IMR-90 (cell line): ENCODE measurements at regions not wholly inside any gene's neighbourhood (a gene's known extent, or its start where the extent isn't known, plus 50 kb on each side); places are given as distances from the start of the nearest gene placed in this dataset.
"Not testable (repeated sequence)": the region's sequence is repeated elsewhere in the genome, so short reads cannot be mapped to it uniquely, and the experiment has no call there.

Experiments
- ATAC-seq: fragments of 200-7000 bp; cut with Tn5 transposase; 2 replicates; pipeline ENCODE4 v1.9.1; 2020; ENCODE audit warnings: low read depth, mild to moderate bottlenecking, moderate library complexity
- BruUV-seq: library from RNA; stranded (reverse); fragments of 400-500 nt; replicated peaks from 2 replicates; lab custom pipeline; 2021; lab: Mats Ljungman, UMichigan
- CTCF ChIA-PET: fragments of 300-600 bp; formaldehyde crosslinking; extraction: SDS; loops from one replicate; lab custom pipeline; 2021; ENCODE audit warnings: antibody characterized with exemption; lab: Yijun Ruan, JAX
- POLR2A ChIA-PET: fragments of 300-600 bp; sonication (Branson Sonifier 250); formaldehyde crosslinking; loops from one replicate; lab custom pipeline; 2022; ENCODE audit warnings: antibody characterized with exemption; ENCODE audit not compliant: unreplicated experiment; lab: Charles Lee
- DNase-seq: peaks from one replicate; pipeline ENCODE4 v3.0.0; 2013
- H2AFZ ChIP-seq: replicated peaks from 2 replicates; pipeline ENCODE3; 2013; ENCODE audit warnings: low read length, mild to moderate bottlenecking; ENCODE audit not compliant: poor library complexity
- H2AK5ac ChIP-seq: 2 replicates; pipeline ENCODE4 v1.6.1; 2013; ENCODE audit warnings: low read depth, low read length, inconsistent platforms
- H2AK9ac ChIP-seq: replicated peaks from 2 replicates; pipeline ENCODE3; 2013; ENCODE audit warnings: mild to moderate bottlenecking, low read depth, low read length, moderate library complexity; ENCODE audit not compliant: poor library complexity
- H2BK120ac ChIP-seq: 2 replicates; pipeline ENCODE4 v1.6.1; 2013; ENCODE audit warnings: low read depth, low read length, inconsistent platforms
- H2BK15ac ChIP-seq: 3 replicates; pipeline ENCODE4 v1.6.1; 2013; ENCODE audit warnings: low read depth, low read length, inconsistent platforms
- H2BK20ac ChIP-seq: 2 replicates; pipeline ENCODE4 v1.6.1; 2013; ENCODE audit warnings: low read depth, mild to moderate bottlenecking, inconsistent platforms, low read length, moderate library complexity
- H2BK5ac ChIP-seq: 2 replicates; pipeline ENCODE4 v1.6.1; 2013; ENCODE audit warnings: mild to moderate bottlenecking, low read depth, low read length, inconsistent platforms; ENCODE audit not compliant: poor library complexity, severe bottlenecking
- H3K14ac ChIP-seq: replicated peaks from 2 replicates; pipeline ENCODE4 v1.6.1; 2013; ENCODE audit warnings: low read depth, low read length, inconsistent platforms
- H3K18ac ChIP-seq: 2 replicates; pipeline ENCODE4 v1.6.1; 2013; ENCODE audit warnings: low read depth, low read length, control low read depth
- H3K23ac ChIP-seq: 2 replicates; pipeline ENCODE4 v1.6.1; 2013; ENCODE audit warnings: low read depth, low read length, inconsistent platforms
- H3K27ac ChIP-seq: 2 replicates; pipeline ENCODE4 v1.5.1; 2013; ENCODE audit warnings: mild to moderate bottlenecking, control low read depth, low read length; ENCODE audit not compliant: insufficient read depth
- H3K27me3 ChIP-seq: 2 replicates; pipeline ENCODE4 v1.6.1; 2013; ENCODE audit warnings: low read length; ENCODE audit not compliant: control insufficient read depth, insufficient read depth
- H3K36me3 ChIP-seq: 2 replicates; pipeline ENCODE4 v1.6.1; 2013; ENCODE audit warnings: low read length, mixed read lengths; ENCODE audit not compliant: control insufficient read depth, insufficient read depth
- H3K4ac ChIP-seq: 2 replicates; pipeline ENCODE4 v1.6.1; 2013; ENCODE audit warnings: low read depth, low read length, inconsistent platforms
- H3K4me1 ChIP-seq: 2 replicates; pipeline ENCODE4 v1.6.1; 2013; ENCODE audit warnings: low read length, mixed read lengths; ENCODE audit not compliant: control insufficient read depth, insufficient read depth
- H3K4me2 ChIP-seq: 2 replicates; pipeline ENCODE4 v1.6.1; 2013; ENCODE audit warnings: low read depth, mild to moderate bottlenecking, control low read depth, low read length, moderate library complexity
- H3K4me3 ChIP-seq: 2 replicates; pipeline ENCODE4 v1.5.1; 2013; ENCODE audit warnings: low read depth, mild to moderate bottlenecking, control low read depth, low read length, moderate library complexity; ENCODE audit not compliant: insufficient read depth
- H3K56ac ChIP-seq: 2 replicates; pipeline ENCODE4 v1.6.1; 2013; ENCODE audit warnings: low read length, inconsistent platforms; ENCODE audit not compliant: insufficient read depth; ENCODE audit errors: extremely low read depth
- H3K79me1 ChIP-seq, 2 experiments: 2 replicates each; pipeline ENCODE4 v1.6.1; 2013; ENCODE audit warnings: low read length in 2 of 2, inconsistent platforms in 1 of 2, low read depth in 1 of 2
- H3K9ac ChIP-seq: 2 replicates; pipeline ENCODE4 v1.6.1; 2013; ENCODE audit warnings: low read depth, low read length, control low read depth
- H3K9me1 ChIP-seq: 2 replicates; pipeline ENCODE4 v1.6.1; 2013; ENCODE audit warnings: low read length, inconsistent platforms; ENCODE audit not compliant: insufficient read depth
- H3K9me3 ChIP-seq: 2 replicates; pipeline ENCODE4 v1.6.1; 2013; ENCODE audit warnings: low read length; ENCODE audit not compliant: control insufficient read depth, insufficient read depth
- H4K20me1 ChIP-seq: 2 replicates; pipeline ENCODE4 v1.6.1; 2013; ENCODE audit warnings: low read length, inconsistent platforms; ENCODE audit not compliant: insufficient read depth
- H4K5ac ChIP-seq: 2 replicates; pipeline ENCODE4 v1.6.1; 2013; ENCODE audit warnings: mild to moderate bottlenecking, low read depth, low read length, control low read depth
- H4K8ac ChIP-seq, 2 experiments: 2 replicates each; pipeline ENCODE4 v1.6.1; 2013; ENCODE audit warnings: low read depth in 2 of 2, low read length in 2 of 2, control low read depth in 1 of 2, inconsistent platforms in 1 of 2
- H4K91ac ChIP-seq: 2 replicates; pipeline ENCODE4 v1.6.1; 2013; ENCODE audit warnings: low read depth, low read length, inconsistent platforms; ENCODE audit not compliant: insufficient read depth
- WGBS, 2 experiments: methylation state at CpG; one replicate each; pipeline versions ENCODE4 v1.1.5 to v1.1.7; 2013; ENCODE audit warnings: missing lambda C conversion rate in 2 of 2; ENCODE audit not compliant: insufficient read length in 1 of 2; ENCODE audit errors: extremely low coverage in 2 of 2; 5-methylcytosine and 5-hydroxymethylcytosine counted together
- dilution Hi-C: fragments of 300-500 bp; cut with HindIII; formaldehyde crosslinking; loops from one replicate; pipeline ENCODE4 v1.14.3; 2018; ENCODE audit warnings: low sequenced_read_pairs; ENCODE audit not compliant: unreplicated experiment
- in situ Hi-C: fragments of 300-500 bp; cut with MboI; formaldehyde crosslinking; loops from 3 replicates; pipeline ENCODE4 v1.14.3; 2019; ENCODE audit warnings: low sequenced_read_pairs, inconsistent platforms, mixed read lengths
- intact Hi-C: fragments of 100-400 bp; cut with micrococcal nuclease; formaldehyde crosslinking; loops from 2 replicates; pipeline ENCODE4 v1.10.0; 2022

DNA sequence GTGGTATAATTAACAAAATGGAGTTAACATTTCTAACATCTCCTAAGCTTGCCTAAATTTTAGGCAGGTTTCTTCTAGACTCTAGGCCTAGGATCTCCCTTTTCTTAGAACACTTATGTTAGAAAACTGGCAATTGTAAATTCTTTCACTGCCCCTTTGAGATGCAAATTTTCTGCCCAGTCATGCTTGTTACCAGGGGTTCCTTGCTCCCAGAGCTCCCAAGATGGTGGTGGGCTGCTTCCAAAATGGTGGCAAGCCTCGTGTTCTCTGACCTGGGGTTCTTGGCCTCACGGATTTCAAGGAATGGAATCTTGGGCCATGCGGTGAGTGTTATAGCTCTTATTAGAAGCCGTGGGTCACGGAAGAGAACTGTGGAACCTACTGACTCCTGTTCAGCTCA is 1361.4 kb downstream of the NCAM2 start:
- BruUV-seq, H2BK120ac ChIP-seq, H3K4me3 ChIP-seq, POLR2A ChIA-PET, H3K9ac ChIP-seq, H3K27ac ChIP-seq, in situ Hi-C loops, H4K8ac ChIP-seq, H4K20me1 ChIP-seq, H3K4ac ChIP-seq, H2BK15ac ChIP-seq, H3K23ac ChIP-seq, H2AK9ac ChIP-seq, H3K18ac ChIP-seq, H2BK20ac ChIP-seq, H2AK5ac ChIP-seq, H3K36me3 ChIP-seq, H4K91ac ChIP-seq, dilution Hi-C loops, H3K9me1 ChIP-seq, ATAC-seq, H2BK5ac ChIP-seq, H3K14ac ChIP-seq, H3K56ac ChIP-seq, H3K79me1 ChIP-seq, H3K27me3 ChIP-seq, H4K5ac ChIP-seq, intact Hi-C loops, CTCF ChIA-PET, H3K4me1 ChIP-seq, H2AFZ ChIP-seq, H3K4me2 ChIP-seq, DNase-seq: not testable (repeated sequence)
- H3K9me3 ChIP-seq: peaks cover 12% of the 10 kb centered on the region
- WGBS, 2 experiments: 86% methylated on average over 4 of the region's 5 CpGs; no CpG with 5 or more reads in 1 of the 2 experiments
